GM19324 (cell line): ENCODE measurements at regions not wholly inside any gene's neighbourhood (a gene's known extent, or its start where the extent isn't known, plus 50 kb on each side); places are given as distances from the start of the nearest gene placed in this dataset.
"Not testable (repeated sequence)": the region's sequence is repeated elsewhere in the genome, so short reads cannot be mapped to it uniquely, and the experiment has no call there.

Source experiments
- ATAC-seq: cut with Tn5 transposase; IDR thresholded peaks from one replicate; pipeline ENCODE4 v1.9.1; 2021; ENCODE audit warnings: mild to moderate bottlenecking, moderate library complexity; ENCODE audit not compliant: unreplicated experiment, low FRiP score

GRCh38 chr6:86744048-86744447 is 193.3 kb upstream of the HTR1E start:
- no peak for ATAC-seq

GRCh38 chr6:86738078-86738477 is 199.2 kb upstream of the HTR1E start:
- no peak for ATAC-seq

DNA sequence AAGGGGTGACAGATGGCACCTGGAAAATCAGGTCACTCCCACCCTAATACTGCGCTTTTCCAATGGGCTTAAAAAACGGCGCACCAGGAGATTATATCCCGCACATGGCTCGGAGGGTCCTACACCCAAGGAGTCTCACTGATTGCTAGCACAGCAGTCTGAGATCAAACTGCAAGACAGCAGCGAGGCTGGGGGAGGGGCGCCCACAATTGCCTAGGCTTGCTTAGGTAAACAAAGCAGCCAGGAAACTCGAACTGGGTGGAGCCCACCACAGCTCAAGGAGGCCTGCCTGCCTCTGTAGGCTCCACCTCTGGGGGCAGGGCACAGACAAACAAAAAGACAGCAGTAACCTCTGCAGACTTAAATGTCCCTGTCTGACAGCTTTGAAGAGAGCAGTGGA is 205.7 kb upstream of the HTR1E start:
- ATAC-seq, result not testable (repeated sequence)

DNA sequence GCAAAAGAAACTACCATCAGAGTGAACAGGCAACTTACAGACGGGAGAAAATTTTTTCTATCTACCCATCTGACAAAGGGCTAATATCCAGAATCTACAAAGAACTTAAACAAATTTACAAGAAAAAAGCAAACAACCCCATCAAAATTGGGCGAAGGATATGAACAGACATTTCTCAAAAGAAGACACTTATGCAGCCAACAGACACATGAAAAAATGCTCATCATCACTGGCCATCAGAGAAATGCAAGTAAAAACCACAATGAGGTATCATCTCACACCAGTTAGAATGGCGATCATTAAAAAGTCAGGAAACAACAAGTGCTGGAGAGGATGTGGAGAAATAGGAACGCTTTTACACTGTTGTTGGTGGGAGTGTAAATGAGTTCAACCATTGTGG is 206.6 kb upstream of the HTR1E start:
- ATAC-seq, result not testable (repeated sequence)

DNA sequence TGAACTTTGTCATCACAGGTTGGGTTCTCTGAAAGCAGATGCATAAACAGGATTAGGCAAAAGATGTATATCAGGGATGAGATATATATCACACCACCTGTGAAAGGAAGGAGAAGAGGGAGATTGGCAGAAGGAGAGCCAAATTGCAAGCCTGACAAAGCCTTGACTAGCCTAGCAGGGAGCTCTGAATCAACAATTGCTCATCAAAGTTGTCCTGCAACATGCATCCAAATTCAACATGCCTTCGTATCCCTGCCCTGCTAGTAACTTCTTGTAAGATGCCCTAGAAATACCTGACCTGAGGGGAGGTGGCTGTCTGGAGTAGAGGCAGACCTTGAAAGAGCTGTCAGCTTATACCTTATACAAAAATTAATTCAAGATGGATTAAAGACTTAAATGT is 207.1 kb upstream of the HTR1E start:
- ATAC-seq, result no peak

DNA sequence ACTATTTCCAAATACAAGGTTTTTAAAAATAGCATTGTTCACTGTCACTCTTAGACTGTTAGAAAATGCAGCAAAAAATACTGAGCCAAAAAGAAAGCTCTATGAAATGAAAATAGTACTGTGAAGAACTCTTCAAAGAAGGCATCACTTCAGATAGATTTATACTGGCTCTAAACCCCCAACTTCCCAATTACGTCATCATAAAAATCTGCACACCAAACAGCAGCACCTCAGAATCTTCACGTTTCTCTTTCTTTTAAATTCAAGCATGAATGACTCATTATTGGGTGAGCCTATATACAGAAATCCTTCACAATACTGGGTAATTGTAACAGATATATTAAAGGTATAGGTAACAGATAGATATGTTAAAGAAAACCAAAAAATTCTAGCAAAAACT is 208.4 kb upstream of the HTR1E start:
- no peak for ATAC-seq

GRCh38 chr6:86724695-86725094 is 212.6 kb upstream of the HTR1E start:
- ATAC-seq, result no peak

- ATAC-seq, result no peak
These were observed 213.6 kb upstream of the HTR1E start for GRCh38 chr6:86723729-86724128.

- no peak for ATAC-seq
These were observed 214.2 kb upstream of the HTR1E start for GRCh38 chr6:86723151-86723550.

- no peak for ATAC-seq
These were observed 215.2 kb upstream of the HTR1E start for GRCh38 chr6:86722131-86722530.

DNA sequence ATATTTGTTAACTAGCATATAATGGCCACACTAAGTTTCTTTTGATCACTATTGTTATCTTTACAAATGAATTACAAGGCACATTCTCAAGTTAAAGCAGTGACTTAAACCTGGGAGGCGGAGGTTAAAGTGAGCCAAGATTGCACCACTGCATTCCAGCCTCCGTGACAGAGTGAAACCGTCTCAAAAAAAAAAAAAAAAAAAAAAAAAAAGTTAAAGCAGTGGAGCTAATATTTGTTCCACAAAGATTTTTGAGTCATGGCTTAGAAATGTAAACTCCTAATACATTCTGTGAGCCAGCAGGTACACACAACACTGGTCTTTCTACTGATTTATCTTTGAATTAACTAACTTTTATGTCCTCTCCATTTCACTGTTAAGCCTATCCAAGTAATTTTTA is 221.7 kb upstream of the HTR1E start:
- ATAC-seq, result no peak

GRCh38 chr6:86712039-86712438 is 225.3 kb upstream of the HTR1E start:
- no peak for ATAC-seq

DNA sequence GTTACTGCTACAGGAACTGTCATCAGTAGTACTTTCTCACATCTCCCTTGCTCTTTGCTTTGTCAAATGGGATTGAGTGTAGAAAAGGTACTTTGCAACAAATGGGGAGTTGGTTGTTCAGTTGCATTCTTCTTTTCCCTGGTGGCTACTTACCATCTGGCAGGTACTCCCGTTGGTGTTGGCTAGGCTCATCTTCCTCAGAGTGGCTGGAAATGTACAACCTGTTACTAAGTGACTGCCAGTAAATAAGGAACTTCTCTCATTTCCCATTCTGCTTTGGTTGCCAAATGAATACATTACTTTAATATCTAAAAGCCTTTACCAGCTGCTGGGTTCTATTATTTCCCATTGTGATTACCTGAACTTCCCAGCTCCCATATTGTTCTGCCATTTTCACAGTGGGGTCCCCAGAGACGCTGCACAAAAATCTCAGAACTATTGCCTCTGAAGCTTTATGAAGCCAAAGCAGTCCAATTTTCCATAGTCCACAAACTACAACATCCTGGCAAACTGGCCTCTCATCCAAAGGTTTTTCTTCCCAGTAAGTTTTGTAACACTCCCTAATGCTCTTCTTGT is 229.7 kb upstream of the HTR1E start:
- no peak for ATAC-seq

DNA sequence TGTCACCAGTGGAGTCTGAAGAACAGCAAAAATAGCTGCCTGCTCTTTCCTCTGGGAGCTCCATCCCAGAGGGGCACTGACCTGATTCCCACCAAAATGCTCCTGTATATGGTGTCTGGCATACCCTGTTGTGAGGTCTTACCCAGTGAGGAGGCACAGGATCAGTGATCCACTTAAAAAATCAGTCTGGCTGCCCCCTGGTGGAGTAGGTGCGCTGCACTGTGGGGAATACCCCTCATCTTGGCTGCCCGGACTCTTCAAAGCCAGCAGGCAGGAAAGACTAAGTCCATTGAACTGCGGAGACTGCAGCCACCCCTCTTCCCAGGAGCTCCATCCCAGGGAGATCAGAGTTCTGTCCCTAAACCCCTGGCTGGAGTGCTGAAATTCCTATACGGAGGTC is 230.9 kb upstream of the HTR1E start:
- no peak for ATAC-seq

DNA sequence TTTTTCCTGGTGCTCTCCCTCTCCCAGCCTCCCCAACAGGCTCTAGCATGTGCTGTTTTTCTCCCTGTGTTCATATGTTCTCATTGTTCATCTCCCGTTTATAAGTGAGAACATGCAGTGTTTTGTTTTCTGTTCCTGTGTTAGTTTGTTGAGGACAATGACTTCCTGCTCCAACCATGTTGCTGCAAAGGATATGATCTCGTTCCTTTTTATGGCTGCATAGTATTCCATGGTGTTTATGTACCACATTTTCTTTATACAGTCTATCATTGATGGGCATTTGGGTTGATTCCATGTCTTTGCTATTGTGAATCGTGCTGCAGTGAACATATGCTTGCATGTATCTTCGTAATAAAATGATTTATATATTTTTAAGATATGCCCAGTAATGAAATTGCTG is 236.1 kb upstream of the HTR1E start:
- ATAC-seq, result not testable (repeated sequence)

GRCh38 chr6:86686496-86686895 is 250.8 kb upstream of the HTR1E start:
- ATAC-seq, result no peak

GRCh38 chr6:86685230-86685797 is 252.0 kb upstream of the HTR1E start:
- ATAC-seq, result no peak

DNA sequence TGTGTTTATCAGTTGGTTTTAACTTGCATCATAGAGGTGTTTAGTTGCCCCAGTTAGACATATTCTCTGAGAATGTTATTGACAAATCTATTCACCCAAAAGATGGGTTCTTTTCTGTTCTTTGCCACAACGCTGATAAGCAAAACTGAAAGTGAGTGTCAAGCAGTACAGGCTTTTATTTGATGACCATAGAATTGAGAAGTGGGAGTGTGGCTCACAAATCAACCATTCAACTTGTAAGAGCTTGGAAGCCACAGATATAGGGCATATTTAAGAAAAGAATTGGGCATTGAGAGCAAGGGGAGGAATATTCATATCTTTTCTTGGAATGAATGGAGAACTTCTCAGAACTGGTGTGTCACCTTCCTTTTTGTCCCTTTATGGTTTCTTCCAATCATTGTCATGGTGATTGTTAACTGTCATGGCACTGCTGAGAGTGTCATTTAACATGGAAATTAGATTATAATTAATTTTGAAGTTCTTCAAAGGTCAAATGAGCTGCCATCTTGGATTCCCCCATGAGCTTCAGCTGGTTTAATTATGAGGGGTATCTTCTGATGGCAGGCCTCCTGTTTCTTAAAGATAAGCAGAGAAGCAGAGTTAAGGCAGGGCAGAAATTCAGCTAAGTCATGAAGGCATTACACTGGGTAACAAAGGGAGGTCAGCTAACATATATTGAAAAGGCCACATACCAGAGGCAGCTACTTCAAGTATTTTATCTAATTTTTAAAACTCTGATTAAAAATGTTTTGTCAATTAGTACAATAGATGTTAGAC is 254.0 kb upstream of the HTR1E start:
- no peak for ATAC-seq

- ATAC-seq, result no peak
These were observed 255.0 kb upstream of the HTR1E start for GRCh38 chr6:86682297-86682696.

- not testable (repeated sequence) for ATAC-seq
These were observed 256.2 kb upstream of the HTR1E start for GRCh38 chr6:86681140-86681539.

- not testable (repeated sequence) for ATAC-seq
These were observed 265.2 kb upstream of the HTR1E start for GRCh38 chr6:86672125-86672524.

DNA sequence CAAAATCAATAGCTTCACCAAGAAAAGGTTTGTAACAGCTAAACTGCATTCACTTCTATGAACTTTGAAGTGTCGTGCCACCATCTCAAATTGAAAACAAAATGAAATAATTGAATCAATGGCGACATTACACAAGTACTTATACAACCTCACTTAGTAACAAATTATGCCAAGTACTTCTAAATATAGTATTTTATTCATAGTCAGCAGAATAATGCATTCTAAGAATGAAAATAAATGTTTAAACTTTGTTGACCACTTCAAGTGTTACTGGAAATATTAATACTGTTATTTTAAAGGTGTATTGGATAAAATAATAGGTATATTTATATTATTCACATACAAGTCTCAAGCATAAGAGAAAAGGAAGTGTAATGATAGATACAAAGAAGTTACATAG is 280.1 kb upstream of the HTR1E start:
- ATAC-seq, result no peak
